IPS-15b (cell line): ENCODE measurements at regions not wholly inside any gene's neighbourhood (a gene's known extent, or its start where the extent isn't known, plus 50 kb on each side); places are given as distances from the start of the nearest gene placed in this dataset.

Source experiments
- H3K27me3 ChIP-seq: one replicate; pipeline ENCODE4 v1.6.1; 2013; ENCODE audit warnings: low read length; ENCODE audit not compliant: control insufficient read depth, insufficient read depth
- H3K36me3 ChIP-seq: one replicate; pipeline ENCODE4 v1.6.1; 2013; ENCODE audit warnings: low read length; ENCODE audit not compliant: control insufficient read depth, insufficient read depth
- H3K4me1 ChIP-seq: one replicate; pipeline ENCODE4 v1.6.1; 2013; ENCODE audit warnings: mild to moderate bottlenecking, low read length; ENCODE audit not compliant: control insufficient read depth, insufficient read depth
- H3K4me3 ChIP-seq: one replicate; pipeline ENCODE4 v1.5.1; 2013; ENCODE audit warnings: low read depth, low read length
- H3K9ac ChIP-seq: one replicate; pipeline ENCODE4 v1.6.1; 2013; ENCODE audit warnings: low read depth, mild to moderate bottlenecking, low read length
- H3K9me3 ChIP-seq: one replicate; pipeline ENCODE4 v1.6.1; 2013; ENCODE audit warnings: mild to moderate bottlenecking, low read length; ENCODE audit not compliant: control insufficient read depth, insufficient read depth

GRCh38 chr3:31219131-31219843 is 313.4 kb upstream of the STT3B start:
- Histone ChIP-seq H3K9me3 (no peaks in the 10 kb centered on the region), H3K36me3 (no peaks in the 10 kb centered on the region), H3K27me3 (no peaks in the 10 kb centered on the region), H3K4me3 (no peak overlapping the region), H3K9ac (no peak overlapping the region), H3K4me1 (no peaks in the 10 kb centered on the region)

- Histone ChIP-seq H3K9ac (no peak overlapping the region), H3K36me3 (no peaks in the 10 kb centered on the region), H3K4me1 (no peaks in the 10 kb centered on the region), H3K4me3 (no peak overlapping the region), H3K9me3 (no peaks in the 10 kb centered on the region), H3K27me3 (no peaks in the 10 kb centered on the region)
These were observed 312.3 kb upstream of the STT3B start for GRCh38 chr3:31220431-31220830.

GRCh38 chr3:31223278-31223677 is 309.4 kb upstream of the STT3B start:
- H3K9me3 ChIP-seq, result no peaks in the 10 kb centered on the region
- H3K27me3 ChIP-seq, result no peaks in the 10 kb centered on the region
- H3K4me3 ChIP-seq, result no peak overlapping the region
- H3K36me3 ChIP-seq, result no peaks in the 10 kb centered on the region
- H3K4me1 ChIP-seq, result no peaks in the 10 kb centered on the region
- H3K9ac ChIP-seq, result no peak overlapping the region

GRCh38 chr3:31224936-31225335 is 307.8 kb upstream of the STT3B start:
- H3K4me3 ChIP-seq, result no peak overlapping the region
- H3K9ac ChIP-seq, result no peak overlapping the region
- H3K36me3 ChIP-seq, result no peaks in the 10 kb centered on the region
- H3K4me1 ChIP-seq, result no peaks in the 10 kb centered on the region
- no peaks in the 10 kb centered on the region for H3K27me3 ChIP-seq
- no peaks in the 10 kb centered on the region for H3K9me3 ChIP-seq

- no peak overlapping the region for H3K4me3 ChIP-seq
These were observed 306.8 kb upstream of the STT3B start for GRCh38 chr3:31225923-31226322.

GRCh38 chr3:31226346-31226745 is 306.4 kb upstream of the STT3B start:
- H3K4me3 ChIP-seq, result no peak overlapping the region
- H3K9me3 ChIP-seq, result no peaks in the 10 kb centered on the region
- H3K4me1 ChIP-seq, result no peaks in the 10 kb centered on the region
- H3K36me3 ChIP-seq, result no peaks in the 10 kb centered on the region
- H3K9ac ChIP-seq, result no peak overlapping the region
- no peaks in the 10 kb centered on the region for H3K27me3 ChIP-seq

More at GRCh38 chr3:31225923-31226322, 306.8 kb upstream of the STT3B start:
- Histone ChIP-seq H3K9ac (no peak overlapping the region), H3K9me3 (no peaks in the 10 kb centered on the region), H3K36me3 (no peaks in the 10 kb centered on the region), H3K27me3 (no peaks in the 10 kb centered on the region), H3K4me1 (no peaks in the 10 kb centered on the region)

GRCh38 chr3:31227131-31227562 is 305.6 kb upstream of the STT3B start:
- Histone ChIP-seq H3K36me3 (no peaks in the 10 kb centered on the region), H3K9me3 (no peaks in the 10 kb centered on the region), H3K27me3 (no peaks in the 10 kb centered on the region), H3K9ac (no peak overlapping the region), H3K4me3 (no peak overlapping the region), H3K4me1 (no peaks in the 10 kb centered on the region)

GRCh38 chr3:31230425-31231223 is 302.1 kb upstream of the STT3B start:
- H3K4me3 ChIP-seq, result no peak overlapping the region
- H3K9ac ChIP-seq, result no peak overlapping the region
- H3K9me3 ChIP-seq, result no peaks in the 10 kb centered on the region
- no peaks in the 10 kb centered on the region for H3K4me1 ChIP-seq
- no peaks in the 10 kb centered on the region for H3K27me3 ChIP-seq
- no peaks in the 10 kb centered on the region for H3K36me3 ChIP-seq

GRCh38 chr3:31232055-31233025 is 300.4 kb upstream of the STT3B start:
- Histone ChIP-seq H3K9ac (no peak overlapping the region), H3K36me3 (no peaks in the 10 kb centered on the region), H3K9me3 (no peaks in the 10 kb centered on the region), H3K4me1 (no peaks in the 10 kb centered on the region), H3K27me3 (no peaks in the 10 kb centered on the region), H3K4me3 (no peak overlapping the region)

GRCh38 chr3:31234145-31234544 is 298.6 kb upstream of the STT3B start:
- H3K27me3 ChIP-seq, result no peaks in the 10 kb centered on the region
- H3K4me3 ChIP-seq, result no peak overlapping the region
- H3K9ac ChIP-seq, result no peak overlapping the region
- H3K4me1 ChIP-seq, result no peaks in the 10 kb centered on the region
- H3K36me3 ChIP-seq, result no peaks in the 10 kb centered on the region
- no peaks in the 10 kb centered on the region for H3K9me3 ChIP-seq

- no peak overlapping the region for H3K9ac ChIP-seq
These were observed 297.5 kb upstream of the STT3B start for GRCh38 chr3:31235062-31235700.

More at GRCh38 chr3:31235062-31235700, 297.5 kb upstream of the STT3B start:
- no peak overlapping the region for H3K4me3 ChIP-seq
- H3K27me3 ChIP-seq, result no peaks in the 10 kb centered on the region
- no peaks in the 10 kb centered on the region for H3K36me3 ChIP-seq
- H3K4me1 ChIP-seq, result no peaks in the 10 kb centered on the region
- H3K9me3 ChIP-seq, result no peaks in the 10 kb centered on the region
